K562 (cell line): ENCODE measurements at regions not wholly inside any gene's neighbourhood (a gene's known extent, or its start where the extent isn't known, plus 50 kb on each side); places are given as distances from the start of the nearest gene placed in this dataset.

ENCODE experiments used
- ATAC-seq: fragments of 200-7000 bp; cut with Tn5 transposase; 3 replicates; pipeline ENCODE4 v1.9.1; 2020; ENCODE audit warnings: moderate library complexity
- BruUV-seq: library from RNA; stranded (reverse); fragments of 400-500 nt; replicated peaks from 2 replicates; lab custom pipeline; 2021; lab: Mats Ljungman, UMichigan
- CTCF ChIA-PET: fragments of 300-600 bp; formaldehyde crosslinking; extraction: SDS; loops from one replicate; lab custom pipeline; 2021; ENCODE audit warnings: low intra/inter-chr PET ratio; lab: Yijun Ruan, JAX
- POLR2A ChIA-PET: fragments of 300-600, 350-650 bp; sonication (Branson Sonifier 250); formaldehyde crosslinking; extraction: SDS; loops from one replicate; lab custom pipeline; 2021; ENCODE audit warnings: antibody characterized with exemption, inconsistent platforms; lab: Yijun Ruan, JAX
- DNase-seq, 4 experiments: peaks; one replicate each; pipeline versions ENCODE4 v3.0.0 to v3.0.0-alpha.2; 2011 to 2018; ENCODE audit warnings: low spot score in 3 of 4, mixed read lengths in 3 of 4; ENCODE audit errors: extremely low read depth in 1 of 4
- FAIRE-seq: peaks from 2 replicates; lab custom pipeline; 2011; peaks lifted over from hg19 to GRCh38; lab: Jason Lieb, UNC
- H2AFZ ChIP-seq: 2 replicates; pipeline ENCODE4 v1.6.0; 2011; ENCODE audit warnings: low read depth, low read length, control low read depth, inconsistent platforms
- H3K27ac ChIP-seq: fragments of 200-600 bp; 3 replicates; pipeline ENCODE4 v1.8.0; 2011; ENCODE audit warnings: low read depth, mild to moderate bottlenecking, control low read depth, inconsistent platforms, low read length, moderate library complexity, mixed read lengths; ENCODE audit errors: extremely low read depth
- H3K27me3 ChIP-seq, 2 experiments: fragments of 300-600 bp in 1 of 2; 2 replicates in 1 of 2; 3 replicates in 1 of 2; pipeline versions ENCODE4 v1.6.0 to v1.8.0; 2011; ENCODE audit warnings: inconsistent platforms in 2 of 2, low read length in 2 of 2, mild to moderate bottlenecking in 1 of 2, mixed read lengths in 1 of 2, moderate library complexity in 1 of 2; ENCODE audit not compliant: control insufficient read depth in 2 of 2, insufficient read depth in 2 of 2
- H3K36me3 ChIP-seq: fragments of 300-600 bp; 3 replicates; pipeline ENCODE4 v1.8.0; 2011; ENCODE audit warnings: mild to moderate bottlenecking, low read length, inconsistent platforms; ENCODE audit not compliant: control insufficient read depth, insufficient read depth
- H3K4me1 ChIP-seq, 2 experiments: fragments of 200-600 bp in 1 of 2; replicated peaks in 1 of 2; 2 replicates in 1 of 2; 3 replicates in 1 of 2; pipeline versions ENCODE4 v1.5.1 to v1.8.0; 2011; ENCODE audit warnings: inconsistent platforms in 2 of 2, low read length in 2 of 2, mild to moderate bottlenecking in 1 of 2, mixed read lengths in 1 of 2, moderate library complexity in 1 of 2; ENCODE audit not compliant: control insufficient read depth in 2 of 2, insufficient read depth in 2 of 2
- H3K4me2 ChIP-seq: 2 replicates; pipeline ENCODE4 v1.6.1; 2011; ENCODE audit warnings: low read length, control low read depth, inconsistent platforms, mixed read lengths; ENCODE audit not compliant: insufficient read depth
- H3K4me3 ChIP-seq: fragments of 200-600 bp; sonication (generic), shearing (Covaris generic); 2 replicates; pipeline ENCODE4 v1.5.1; 2016; ENCODE audit warnings: control low read depth, inconsistent platforms
- H3K79me2 ChIP-seq: fragments of 200-600 bp; 3 replicates; pipeline ENCODE4 v1.8.0; 2011; ENCODE audit warnings: low read length, inconsistent platforms; ENCODE audit not compliant: control insufficient read depth, insufficient read depth
- H3K9ac ChIP-seq, 2 experiments: 2 replicates each; pipeline versions ENCODE4 v1.6.0 to v1.6.1; 2011; ENCODE audit warnings: low read depth in 2 of 2, low read length in 2 of 2, control low read depth in 1 of 2, inconsistent platforms in 1 of 2, mild to moderate bottlenecking in 1 of 2, mixed read lengths in 1 of 2; ENCODE audit not compliant: insufficient read depth in 1 of 2
- H3K9me1 ChIP-seq: one replicate; pipeline ENCODE4 v1.6.0; 2011; ENCODE audit warnings: inconsistent platforms, mild to moderate bottlenecking, low read length, moderate library complexity; ENCODE audit not compliant: control insufficient read depth, insufficient read depth
- H3K9me3 ChIP-seq: replicated peaks from 2 replicates; pipeline ENCODE4 v1.5.1; 2011; ENCODE audit warnings: low read depth, low read length, inconsistent platforms; ENCODE audit not compliant: control insufficient read depth, insufficient read depth
- H4K20me1 ChIP-seq: replicated peaks from 2 replicates; pipeline ENCODE4 v1.6.1; 2011; ENCODE audit warnings: low read length, inconsistent platforms, mixed read lengths; ENCODE audit not compliant: control insufficient read depth, insufficient read depth
- AFF1 ChIP-seq, 2 experiments: fragments of 450-650 bp; IDR thresholded peaks; 2 replicates each; pipeline ENCODE4 v1.6.1; 2018; ENCODE audit warnings: mild to moderate bottlenecking in 2 of 2, low read depth in 1 of 2; ENCODE audit not compliant: partially characterized antibody in 2 of 2
- BCOR ChIP-seq: fragments of 450-650 bp; IDR thresholded peaks from 2 replicates; pipeline ENCODE4 v1.6.1; 2016
- BRD4 ChIP-seq: fragments of 200-600 bp; sonication (generic); IDR thresholded peaks from 2 replicates; pipeline ENCODE4 v1.6.1; 2017; ENCODE audit warnings: inconsistent platforms
- ETV1 ChIP-seq: fragments of 450-650 bp; conservative IDR thresholded peaks from 2 replicates; pipeline ENCODE4 v1.6.1; 2016; ENCODE audit warnings: missing genetic modification characterization, control low read depth, low read depth, missing compliant biosample characterization
- HOXB6 ChIP-seq: fragments of 250-450 bp; sonication (Bioruptor Pico); IDR thresholded peaks from 2 replicates; pipeline ENCODE4 v1.5.1; 2022; ENCODE audit warnings: mild to moderate bottlenecking, borderline replicate concordance
- ILK ChIP-seq: fragments of 450-650 bp; IDR thresholded peaks from 2 replicates; pipeline ENCODE4 v1.6.1; 2016; ENCODE audit warnings: missing genetic modification characterization, low read depth, mild to moderate bottlenecking, missing compliant biosample characterization, moderate library complexity, borderline replicate concordance
- KLF1 ChIP-seq: fragments of 450-650 bp; IDR thresholded peaks from 2 replicates; pipeline ENCODE4 v1.6.1; 2016; ENCODE audit warnings: missing genetic modification characterization, missing compliant biosample characterization
- PYGO2 ChIP-seq: fragments of 450-650 bp; IDR thresholded peaks from 2 replicates; pipeline ENCODE4 v1.6.1; 2016; ENCODE audit warnings: mild to moderate bottlenecking, missing genetic modification characterization, moderate library complexity, missing compliant biosample characterization
- SIN3B ChIP-seq: fragments of 450-650 bp; IDR thresholded peaks from 2 replicates; pipeline ENCODE4 v1.6.1; 2017; ENCODE audit warnings: low read depth, mild to moderate bottlenecking, moderate library complexity
- SRSF1 ChIP-seq: fragments of 200-400 bp; formaldehyde crosslinking; IDR thresholded peaks from 2 replicates; pipeline ENCODE4 v1.6.1; 2017; ENCODE audit warnings: mild to moderate bottlenecking, low read depth, low read length, moderate library complexity
- WHSC1 ChIP-seq: IDR thresholded peaks from one replicate; pipeline ENCODE4 v1.6.1; 2012; ENCODE audit warnings: low read length, control low read depth, inconsistent platforms
- ZBTB43 ChIP-seq: sonication (generic); formaldehyde crosslinking; IDR thresholded peaks from 2 replicates; pipeline ENCODE4 v1.8.0; 2023; ENCODE audit warnings: mild to moderate bottlenecking, missing genetic modification reagents
- ZFP36 ChIP-seq: fragments of 150-350 bp; IDR thresholded peaks from 2 replicates; pipeline ENCODE4 v1.6.1; 2018; ENCODE audit warnings: low read length, low read depth; ENCODE audit not compliant: partially characterized antibody
- ZNF134 ChIP-seq: fragments of 250-450 bp; sonication (Bioruptor Pico); conservative IDR thresholded peaks from 2 replicates; pipeline ENCODE4 v1.4.0; 2020
- ZNF3 ChIP-seq: fragments of 250-450 bp; sonication (Bioruptor Pico); IDR thresholded peaks from 2 replicates; pipeline ENCODE4 v1.5.0; 2021; ENCODE audit warnings: mild to moderate bottlenecking, moderate library complexity
- ZNF766 ChIP-seq: fragments of 200-800 bp; sonication (Bioruptor generic); conservative IDR thresholded peaks from 2 replicates; pipeline ENCODE4 v1.6.1; 2016; ENCODE audit warnings: missing genetic modification characterization, missing compliant biosample characterization
- WGBS: fragments of 100-300 bp; shearing (Covaris generic); methylation state at CpG from one replicate; pipeline ENCODE4 v1.1.6; 2016; ENCODE audit warnings: low coverage, mixed read lengths; ENCODE audit not compliant: insufficient coverage; ENCODE audit errors: missing lambda C conversion rate; 5-methylcytosine and 5-hydroxymethylcytosine counted together
- in situ Hi-C: fragments of 300-500 bp; cut with MboI; formaldehyde crosslinking; loops from 4 replicates; pipeline ENCODE4 v1.15.0; 2018; ENCODE audit warnings: inconsistent platforms, mixed read lengths
- intact Hi-C: fragments of 100-400 bp; cut with micrococcal nuclease; formaldehyde crosslinking; loops from 2 replicates; pipeline ENCODE4 v1.14.2; 2022

GRCh38 chr22:22949953-22950352, 62.3 kb downstream of the IGLL5 start:
- Histone ChIP-seq H3K4me3 (no peak overlapping the region), H3K79me2 (no peaks in the 10 kb centered on the region), H2AFZ (no peak overlapping the region), H3K4me2 (no peak overlapping the region), H3K9me1 (no peaks in the 10 kb centered on the region), H3K27ac (no peak overlapping the region), H3K9ac (no peak overlapping the region), H3K27me3 (peaks cover 14 to 36% of the 10 kb centered on the region in 2 experiments; a peak in 4 of 5 replicates), H4K20me1 (peaks cover 18% of the 10 kb centered on the region), H3K36me3 (no peaks in the 10 kb centered on the region), H3K9me3 (no peaks in the 10 kb centered on the region), H3K4me1 (no peaks in the 10 kb centered on the region)
- 2% methylated on average over 1 of the region's 1 CpG for WGBS
- ATAC-seq (no peak), FAIRE-seq (no peak), DNase-seq (no peak)
- POLR2A ChIA-PET: interaction anchor here (0.6 to 1.4 kb wide), 5 partner anchors 9 to 237 kb away, joined by 3 to 4 read pairs (median 3); no protein-coding TSS in a partner anchor
- no TSS peak for BruUV-seq
- CTCF ChIA-PET: interaction anchor here (0.6 to 1.1 kb wide), 4 partner anchors 9 to 233 kb away, joined by 3 read pairs; no protein-coding TSS in a partner anchor
- intact Hi-C loops: no loop called here
- TF ChIP-seq ILK (tag) (no peak), WHSC1 (no peak), ETV1 (tag) (no peak), ZBTB43 (CRISPR knock-in tag) (no peak), SRSF1 (no peak), ZFP36 (no peak), ZNF134 (CRISPR knock-in tag) (no peak), BCOR (no peak), HOXB6 (CRISPR knock-in tag) (no peak), ZNF766 (CRISPR knock-in tag) (no peak), SIN3B (no peak), PYGO2 (tag) (no peak), AFF1 (IDR thresholded peaks at IDR 0.05; ENCODE audit: low read depth in 1 of 2, partially characterized antibody in 2 of 2) (no peak), KLF1 (tag) (no peak), ZNF3 (CRISPR knock-in tag) (no peak), BRD4 (no peak)
- in situ Hi-C loops: loop anchor here (5.0 to 25.0 kb wide), 4 partner anchors 437 to 1312 kb away; partner anchors contain the start of genes IGLL1 and SPECC1L
